A673 (cell line): ENCODE measurements at regions not wholly inside any gene's neighbourhood (a gene's known extent, or its start where the extent isn't known, plus 50 kb on each side); places are given as distances from the start of the nearest gene placed in this dataset.

ENCODE experiments used
- CTCF ChIP-seq: fragments of 300-800, 200-600 bp; sonication (generic); conservative IDR thresholded peaks from 2 replicates; pipeline ENCODE4 v1.5.1; 2017; ENCODE audit warnings: low read depth, mild to moderate bottlenecking, antibody characterized with exemption, low read length, moderate library complexity, mixed read lengths
- EZH2 ChIP-seq: fragments of 200-600 bp; sonication (generic); IDR thresholded peaks from 2 replicates; pipeline ENCODE4 v1.6.1; 2017; ENCODE audit warnings: borderline replicate concordance, low read depth, mild to moderate bottlenecking, mixed read lengths, antibody characterized with exemption, low read length; ENCODE audit not compliant: poor library complexity, severe bottlenecking

GRCh38 chr16:54689072-54689865 lies 241.4 kb upstream of the IRX5 start:
- TF ChIP-seq CTCF (no peak), EZH2 (no peak)
